B cell (primary cell): ENCODE measurements at regions not wholly inside any gene's neighbourhood (a gene's known extent, or its start where the extent isn't known, plus 50 kb on each side); places are given as distances from the start of the nearest gene placed in this dataset.

ENCODE experiments used
- ATAC-seq: fragments of 200-7000 bp; cut with Tn5 transposase; one replicate; pipeline ENCODE4 v1.10.0; 2021; ENCODE audit warnings: low read depth, mild to moderate bottlenecking, moderate number of reproducible peaks, moderate library complexity
- CTCF ChIA-PET: fragments of 350-600 bp; sonication (Branson Sonifier 250); formaldehyde crosslinking; loops from one replicate; lab custom pipeline; 2021; ENCODE audit warnings: antibody characterized with exemption, inconsistent platforms; lab: Charles Lee
- POLR2A ChIA-PET: fragments of 350-600 bp; sonication (Branson Sonifier 250); formaldehyde crosslinking; loops from one replicate; lab custom pipeline; 2021; ENCODE audit warnings: antibody characterized with exemption; lab: Charles Lee
- DNase-seq: peaks from one replicate; pipeline ENCODE4 v3.0.0; 2013
- H2AFZ ChIP-seq: 2 replicates; pipeline ENCODE4 v1.6.1; 2012; ENCODE audit warnings: mild to moderate bottlenecking, low read depth, low read length; ENCODE audit not compliant: insufficient read depth, poor library complexity, severe bottlenecking
- H3K27ac ChIP-seq, 2 donors: 1 replicate in 1 of 2; 2 replicates in 1 of 2; pipeline ENCODE4 v1.5.1; 2012 to 2013; ENCODE audit warnings: low read length in 2 of 2, mild to moderate bottlenecking in 2 of 2, moderate library complexity in 1 of 2
- H3K27me3 ChIP-seq, 4 experiments: fragments of 200-600 bp in 1 of 4; sonication (generic) in 1 of 4; replicated peaks in 1 of 4; 1 replicate in 2 of 4; 2 replicates in 2 of 4; pipeline versions ENCODE4 v1.6.1 to v1.7.0; 2013 to 2016; ENCODE audit warnings: low read length in 3 of 4, mild to moderate bottlenecking in 2 of 4, mixed read lengths in 1 of 4, moderate library complexity in 1 of 4; ENCODE audit not compliant: insufficient read depth in 4 of 4, control insufficient read depth in 3 of 4; ENCODE audit errors: control extremely low read depth in 1 of 4
- H3K36me3 ChIP-seq, 2 experiments: replicated peaks in 1 of 2; 1 replicate in 1 of 2; 2 replicates in 1 of 2; pipeline versions ENCODE4 v1.6.1 to v1.7.1; 2013; ENCODE audit warnings: low read length in 1 of 2; ENCODE audit not compliant: insufficient read depth in 2 of 2, control insufficient read depth in 1 of 2; ENCODE audit errors: control extremely low read depth in 1 of 2, extremely low read depth in 1 of 2
- H3K4me1 ChIP-seq, 2 donors: fragments of 200-600 bp in 1 of 2; sonication (generic) in 1 of 2; 1 replicate in 1 of 2; 2 replicates in 1 of 2; pipeline versions ENCODE4 v1.5.1 to v1.6.1; 2013 to 2017; ENCODE audit warnings: low read length in 2 of 2; ENCODE audit not compliant: control insufficient read depth in 2 of 2, insufficient read depth in 2 of 2
- H3K4me2 ChIP-seq: replicated peaks from 2 replicates; pipeline ENCODE3; 2012; ENCODE audit warnings: mild to moderate bottlenecking, low read depth, low read length; ENCODE audit not compliant: poor library complexity, severe bottlenecking
- H3K4me3 ChIP-seq, 5 experiments: fragments of 200-600 bp in 1 of 5; sonication (generic) in 1 of 5; 1 replicate in 3 of 5; 2 replicates in 2 of 5; pipeline versions ENCODE4 v1.5.1 to v1.7.0; 2011 to 2016; ENCODE audit warnings: low read length in 4 of 5, mild to moderate bottlenecking in 4 of 5, low read depth in 2 of 5, control low read depth in 1 of 5, moderate library complexity in 1 of 5; ENCODE audit not compliant: insufficient read depth in 1 of 5; ENCODE audit errors: control extremely low read depth in 1 of 5, extremely low read depth in 1 of 5
- H3K79me2 ChIP-seq: fragments of 200-600 bp; sonication (generic); one replicate; pipeline ENCODE4 v1.6.0; 2016; ENCODE audit warnings: low read length; ENCODE audit not compliant: control insufficient read depth, insufficient read depth
- H3K9ac ChIP-seq: fragments of 200-600 bp; sonication (generic); 2 replicates; pipeline ENCODE4 v1.6.1; 2017; ENCODE audit warnings: mild to moderate bottlenecking, low read length, moderate library complexity
- H3K9me3 ChIP-seq, 3 donors: one replicate each; pipeline versions ENCODE4 v1.6.1 to v1.7.1; 2013; ENCODE audit warnings: low read length in 2 of 3; ENCODE audit not compliant: control insufficient read depth in 2 of 3, insufficient read depth in 1 of 3; ENCODE audit errors: control extremely low read depth in 1 of 3
- H4K20me1 ChIP-seq: 2 replicates; pipeline ENCODE4 v1.6.0; 2012; ENCODE audit warnings: mild to moderate bottlenecking, low read length; ENCODE audit not compliant: insufficient read depth, control insufficient read depth, poor library complexity, severe bottlenecking
- H3K27ac Mint-ChIP-seq: one replicate; pipeline ENCODE4 v1.8.0; 2021; ENCODE audit warnings: mixed read lengths
- H3K27me3 Mint-ChIP-seq: one replicate; pipeline ENCODE4 v1.8.0; 2021; ENCODE audit warnings: mixed read lengths
- H3K4me1 Mint-ChIP-seq: one replicate; pipeline ENCODE4 v1.8.0; 2021; ENCODE audit warnings: mixed read lengths
- H3K4me3 Mint-ChIP-seq: one replicate; pipeline ENCODE4 v1.8.0; 2021; ENCODE audit warnings: mixed read lengths
- H3K9me3 Mint-ChIP-seq: one replicate; pipeline ENCODE4 v1.8.0; 2022; ENCODE audit warnings: mixed read lengths; ENCODE audit not compliant: insufficient read depth
- EZH2 ChIP-seq: IDR thresholded peaks from 2 replicates; pipeline ENCODE4 v1.6.1; 2012; ENCODE audit warnings: borderline replicate concordance, low read depth, mild to moderate bottlenecking, moderate library complexity, low read length; ENCODE audit not compliant: insufficient read depth, poor library complexity, severe bottlenecking
- WGBS: methylation state at CpG from one replicate; pipeline ENCODE4 v1.1.5; 2013; ENCODE audit warnings: missing lambda C conversion rate; ENCODE audit not compliant: insufficient coverage; 5-methylcytosine and 5-hydroxymethylcytosine counted together
- intact Hi-C: fragments of 100-400 bp; cut with micrococcal nuclease; formaldehyde crosslinking; loops from one replicate; pipeline ENCODE4 v1.10.0; 2022
- TF ChIP-seq, protein P1 (sequence below): fragments of 200-600 bp; IDR thresholded peaks from one replicate; pipeline ENCODE4 v1.8.0; 2022; ENCODE audit warnings: antibody characterized with exemption, mild to moderate bottlenecking

DNA sequence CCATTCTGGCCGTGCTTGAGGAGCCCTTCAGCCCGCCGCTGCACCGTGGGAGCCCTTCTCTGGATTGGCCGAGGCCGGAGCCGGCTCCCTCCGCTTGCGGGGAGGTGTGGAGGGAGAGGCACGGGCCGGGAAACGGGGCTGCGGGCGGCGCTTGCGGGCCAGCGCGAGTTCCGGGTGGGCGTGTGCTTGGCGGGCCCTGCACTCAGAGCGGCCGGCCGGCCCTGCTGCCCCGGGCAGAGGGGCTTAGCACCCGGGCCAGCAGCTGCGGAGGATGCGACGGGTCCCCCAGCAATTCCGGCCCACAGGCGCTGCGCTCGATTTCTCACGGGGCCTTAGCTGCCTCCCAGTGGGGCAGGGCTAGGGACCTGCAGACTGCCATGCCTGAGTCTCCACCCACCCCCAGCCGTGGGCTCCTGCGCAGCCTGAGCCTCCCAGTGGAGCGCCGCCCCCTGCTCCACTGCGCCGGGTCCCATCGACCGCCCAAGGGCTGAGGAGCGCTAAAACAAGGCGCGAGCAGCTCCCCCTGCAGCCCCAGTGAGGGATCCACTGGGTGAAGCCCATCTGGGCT lies 76.5 kb downstream of the PCDH20 start:
- peaks cover 3% of the 10 kb centered on the region for H3K9me3 Mint-ChIP-seq
- no peaks in the 10 kb centered on the region for H3K36me3 ChIP-seq
- H3K27ac ChIP-seq = no peak overlapping the region
- DNase-seq = no peak
- H2AFZ ChIP-seq = no peak overlapping the region
- no peaks in the 10 kb centered on the region for H3K27me3 ChIP-seq
- H4K20me1 ChIP-seq = no peaks in the 10 kb centered on the region
- no peaks in the 10 kb centered on the region for H3K79me2 ChIP-seq
- H3K4me3 Mint-ChIP-seq = no peak overlapping the region
- TF ChIP-seq, protein P1, sequence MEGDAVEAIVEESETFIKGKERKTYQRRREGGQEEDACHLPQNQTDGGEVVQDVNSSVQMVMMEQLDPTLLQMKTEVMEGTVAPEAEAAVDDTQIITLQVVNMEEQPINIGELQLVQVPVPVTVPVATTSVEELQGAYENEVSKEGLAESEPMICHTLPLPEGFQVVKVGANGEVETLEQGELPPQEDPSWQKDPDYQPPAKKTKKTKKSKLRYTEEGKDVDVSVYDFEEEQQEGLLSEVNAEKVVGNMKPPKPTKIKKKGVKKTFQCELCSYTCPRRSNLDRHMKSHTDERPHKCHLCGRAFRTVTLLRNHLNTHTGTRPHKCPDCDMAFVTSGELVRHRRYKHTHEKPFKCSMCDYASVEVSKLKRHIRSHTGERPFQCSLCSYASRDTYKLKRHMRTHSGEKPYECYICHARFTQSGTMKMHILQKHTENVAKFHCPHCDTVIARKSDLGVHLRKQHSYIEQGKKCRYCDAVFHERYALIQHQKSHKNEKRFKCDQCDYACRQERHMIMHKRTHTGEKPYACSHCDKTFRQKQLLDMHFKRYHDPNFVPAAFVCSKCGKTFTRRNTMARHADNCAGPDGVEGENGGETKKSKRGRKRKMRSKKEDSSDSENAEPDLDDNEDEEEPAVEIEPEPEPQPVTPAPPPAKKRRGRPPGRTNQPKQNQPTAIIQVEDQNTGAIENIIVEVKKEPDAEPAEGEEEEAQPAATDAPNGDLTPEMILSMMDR = no peak
- no peak for TF ChIP-seq EZH2
- ATAC-seq = no peak
- no peak overlapping the region for H3K9ac ChIP-seq
- no peak overlapping the region for H3K4me2 ChIP-seq
- H3K9me3 ChIP-seq = peaks cover 0 to 15% (median 0%) of the 10 kb centered on the region in 3 donors
- no peak overlapping the region for H3K4me3 ChIP-seq
- H3K27me3 Mint-ChIP-seq = no peaks in the 10 kb centered on the region
- WGBS = 84% methylated on average over 45 of the region's 45 CpGs
- POLR2A ChIA-PET = no interaction called here
- H3K4me1 ChIP-seq = no peaks in the 10 kb centered on the region
- H3K27ac Mint-ChIP-seq = no peak overlapping the region
- intact Hi-C loops = no loop called here
- H3K4me1 Mint-ChIP-seq = no peaks in the 10 kb centered on the region
- CTCF ChIA-PET = no interaction called here

DNA sequence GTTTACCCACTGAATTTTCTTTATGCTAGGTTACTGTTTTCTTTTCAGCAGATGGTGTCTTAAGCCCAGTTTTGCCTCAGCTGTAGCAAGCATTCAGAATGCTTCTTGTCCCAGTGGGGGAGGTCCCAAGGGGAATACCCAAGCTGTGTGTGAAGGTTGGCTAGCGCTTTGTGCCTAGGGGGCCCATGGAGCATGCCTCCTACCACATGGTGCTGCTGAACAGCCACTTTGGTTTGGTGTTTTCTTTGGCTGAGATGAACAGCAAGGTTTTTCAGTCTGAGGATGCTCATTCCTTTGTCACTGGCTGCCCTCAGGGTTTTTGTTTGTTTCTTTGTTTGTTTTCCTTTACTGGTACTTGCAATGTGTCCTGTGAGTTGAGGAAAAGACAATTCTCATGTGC lies 99.0 kb downstream of the PCDH20 start:
- Histone ChIP-seq H3K36me3 (no peaks in the 10 kb centered on the region), H3K27me3 (no peaks in the 10 kb centered on the region), H4K20me1 (no peaks in the 10 kb centered on the region), H3K4me3 (no peak overlapping the region), H3K4me1 (no peaks in the 10 kb centered on the region), H3K9me3 (peaks cover 0 to 3% (median 0%) of the 10 kb centered on the region in 3 donors), H2AFZ (no peak overlapping the region), H3K9ac (no peak overlapping the region), H3K27ac (no peak overlapping the region), H3K79me2 (no peaks in the 10 kb centered on the region), H3K4me2 (no peak overlapping the region)
- 75% methylated on average over 1 of the region's 1 CpG for WGBS
- H3K9me3 Mint-ChIP-seq = peaks cover 4% of the 10 kb centered on the region
- intact Hi-C loops = no loop called here
- no peak overlapping the region for H3K4me3 Mint-ChIP-seq
- no peaks in the 10 kb centered on the region for H3K4me1 Mint-ChIP-seq
- H3K27me3 Mint-ChIP-seq = no peaks in the 10 kb centered on the region
- ATAC-seq (no peak), DNase-seq (no peak)
- H3K27ac Mint-ChIP-seq = no peak overlapping the region
- TF ChIP-seq, protein P1 = no peak
- TF ChIP-seq EZH2 = no peak
- CTCF ChIA-PET = no interaction called here
- POLR2A ChIA-PET = no interaction called here
